ENCODE measurements at regions not wholly inside any gene's neighbourhood (a gene's known extent, or its start where the extent isn't known, plus 50 kb on each side); places are given as distances from the start of the nearest gene placed in this dataset.

- TF ChIP-seq CTCF (IDR thresholded peaks at IDR 0.05) = no peak
- TF ChIP-seq POLR2A (IDR thresholded peaks at IDR 0.05; ENCODE audit: low read depth) = no peak
These were observed 113.8 kb upstream of the EGFR start for GRCh38 chr7:54904986-54905385.
